Ishikawa (cell line): ENCODE measurements at regions not wholly inside any gene's neighbourhood (a gene's known extent, or its start where the extent isn't known, plus 50 kb on each side); places are given as distances from the start of the nearest gene placed in this dataset.

Experiments
- EP300 ChIP-seq: IDR thresholded peaks from 2 replicates; pipeline ENCODE4 v1.6.1; 2012; ENCODE audit warnings: borderline replicate concordance
- FOXM1 ChIP-seq: IDR thresholded peaks from 2 replicates; pipeline ENCODE4 v1.6.1; 2012; ENCODE audit warnings: low read depth, borderline replicate concordance
- REST ChIP-seq: IDR thresholded peaks from 2 replicates; pipeline ENCODE4 v1.6.1; 2012; ENCODE audit warnings: low read depth, mild to moderate bottlenecking
- YY1 ChIP-seq: IDR thresholded peaks from 2 replicates; pipeline ENCODE4 v1.6.1; 2012; ENCODE audit warnings: low read depth

- TF ChIP-seq EP300 (no peak), REST (no peak), YY1 (no peak), FOXM1 (no peak)
Observed at GRCh38 chr9:31135567-31135966, 1248.9 kb upstream of the ACO1 start.
